Left ventricle myocardium inferior (tissue), 1 donor: ENCODE measurements at regions not wholly inside any gene's neighbourhood (a gene's known extent, or its start where the extent isn't known, plus 50 kb on each side); places are given as distances from the start of the nearest gene placed in this dataset.

Source experiments
- DNase-seq: peaks from one replicate; pipeline ENCODE4 v3.0.0-alpha.2; 2020
- H3K27ac ChIP-seq: fragments of 200-600 bp; replicated peaks from 2 replicates; pipeline ENCODE4 v1.8.0; 2021
- H3K27me3 ChIP-seq: fragments of 200-600 bp; 2 replicates; pipeline ENCODE4 v1.8.0; 2021; ENCODE audit warnings: low read depth
- H3K36me3 ChIP-seq: fragments of 200-600 bp; 2 replicates; pipeline ENCODE4 v1.8.0; 2021
- H3K4me1 ChIP-seq: fragments of 200-600 bp; 2 replicates; pipeline ENCODE4 v1.8.0; 2021
- H3K4me3 ChIP-seq: fragments of 200-600 bp; 2 replicates; pipeline ENCODE4 v1.8.0; 2021; ENCODE audit warnings: mild to moderate bottlenecking, moderate library complexity
- H3K9me3 ChIP-seq: fragments of 200-600 bp; replicated peaks from 2 replicates; pipeline ENCODE4 v1.8.0; 2021
- CTCF ChIP-seq: fragments of 200-600 bp; IDR thresholded peaks from 2 replicates; pipeline ENCODE4 v1.8.0; 2021; ENCODE audit warnings: antibody characterized with exemption, mild to moderate bottlenecking, borderline replicate concordance
- intact Hi-C: fragments of 100-400 bp; cut with micrococcal nuclease; formaldehyde crosslinking; loops from one replicate; pipeline ENCODE4 v1.11.0; 2022
- donor health status: DM: no; HTN: yes; CAD: no; lungs with severe emphysema.

GRCh38 chr10:108913300-108913699 lies 1010.0 kb downstream of the XPNPEP1 start:
- Histone ChIP-seq H3K36me3 (no peaks in the 10 kb centered on the region), H3K4me3 (no peak overlapping the region), H3K9me3 (no peaks in the 10 kb centered on the region), H3K27ac (no peak overlapping the region), H3K27me3 (peaks cover 70% of the 10 kb centered on the region), H3K4me1 (peaks cover 11% of the 10 kb centered on the region)
- intact Hi-C loops: no loop called here
- no peak for TF ChIP-seq CTCF
- DNase-seq: no peak

- Histone ChIP-seq H3K9me3 (no peaks in the 10 kb centered on the region), H3K27ac (no peak overlapping the region), H3K36me3 (no peaks in the 10 kb centered on the region), H3K4me3 (peak overlapping the region; percentile 60), H3K27me3 (peaks cover 76% of the 10 kb centered on the region), H3K4me1 (peaks cover 11% of the 10 kb centered on the region)
- peak; percentile 44 for TF ChIP-seq CTCF
- intact Hi-C loops: no loop called here
- DNase-seq: peak; percentile 38
Measured at GRCh38 chr10:108911814-108912541, 1011.3 kb downstream of the XPNPEP1 start.

GRCh38 chr10:108908096-108908495 lies 1015.2 kb downstream of the XPNPEP1 start:
- no peak for TF ChIP-seq CTCF
- Histone ChIP-seq H3K27ac (no peak overlapping the region), H3K4me3 (no peak overlapping the region), H3K27me3 (peaks cover 67% of the 10 kb centered on the region), H3K4me1 (peaks cover 11% of the 10 kb centered on the region), H3K36me3 (no peaks in the 10 kb centered on the region), H3K9me3 (no peaks in the 10 kb centered on the region)
- no peak for DNase-seq
- intact Hi-C loops: no loop called here

GRCh38 chr10:108905821-108906220 lies 1017.5 kb downstream of the XPNPEP1 start:
- no peak for TF ChIP-seq CTCF
- Histone ChIP-seq H3K27ac (no peak overlapping the region), H3K27me3 (peaks cover 46% of the 10 kb centered on the region), H3K4me1 (no peaks in the 10 kb centered on the region), H3K9me3 (no peaks in the 10 kb centered on the region), H3K36me3 (no peaks in the 10 kb centered on the region), H3K4me3 (no peak overlapping the region)
- no peak for DNase-seq
- intact Hi-C loops: no loop called here

- Histone ChIP-seq H3K4me3 (no peak overlapping the region), H3K4me1 (no peaks in the 10 kb centered on the region), H3K27me3 (peaks cover 39% of the 10 kb centered on the region), H3K9me3 (no peaks in the 10 kb centered on the region), H3K36me3 (no peaks in the 10 kb centered on the region), H3K27ac (no peak overlapping the region)
- DNase-seq: no peak
- no peak for TF ChIP-seq CTCF
- intact Hi-C loops: no loop called here
Measured at GRCh38 chr10:108905171-108905570, 1018.1 kb downstream of the XPNPEP1 start.
